ENCODE measurements at regions not wholly inside any gene's neighbourhood (a gene's known extent, or its start where the extent isn't known, plus 50 kb on each side); places are given as distances from the start of the nearest gene placed in this dataset.
A peak's percentile ranks its signal among the peaks of the same experiment; 100 is the strongest.
"Not testable (repeated sequence)": the region's sequence is repeated elsewhere in the genome, so short reads cannot be mapped to it uniquely, and the experiment has no call there.

DNA sequence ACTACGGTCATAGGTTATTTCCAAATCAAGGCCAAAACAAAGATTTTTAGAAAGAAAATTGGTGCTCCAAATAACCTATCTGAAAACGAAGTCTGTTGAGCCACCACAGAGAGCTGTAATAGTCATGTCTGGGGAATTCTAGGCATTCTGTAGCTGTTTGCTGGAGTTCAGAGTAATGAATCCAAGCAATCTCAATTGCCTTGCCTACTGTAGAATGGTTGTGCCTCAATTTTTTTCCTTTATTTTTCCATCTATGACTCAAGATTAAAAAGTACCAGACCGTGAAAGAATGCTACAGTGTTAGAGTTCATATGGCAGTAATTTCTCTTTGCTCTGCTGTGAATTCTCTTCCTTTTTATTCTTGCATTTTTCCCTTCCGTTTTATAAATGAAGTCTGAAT is 1007.2 kb upstream of the ALCAM start:
- TF ChIP-seq, protein P1, sequence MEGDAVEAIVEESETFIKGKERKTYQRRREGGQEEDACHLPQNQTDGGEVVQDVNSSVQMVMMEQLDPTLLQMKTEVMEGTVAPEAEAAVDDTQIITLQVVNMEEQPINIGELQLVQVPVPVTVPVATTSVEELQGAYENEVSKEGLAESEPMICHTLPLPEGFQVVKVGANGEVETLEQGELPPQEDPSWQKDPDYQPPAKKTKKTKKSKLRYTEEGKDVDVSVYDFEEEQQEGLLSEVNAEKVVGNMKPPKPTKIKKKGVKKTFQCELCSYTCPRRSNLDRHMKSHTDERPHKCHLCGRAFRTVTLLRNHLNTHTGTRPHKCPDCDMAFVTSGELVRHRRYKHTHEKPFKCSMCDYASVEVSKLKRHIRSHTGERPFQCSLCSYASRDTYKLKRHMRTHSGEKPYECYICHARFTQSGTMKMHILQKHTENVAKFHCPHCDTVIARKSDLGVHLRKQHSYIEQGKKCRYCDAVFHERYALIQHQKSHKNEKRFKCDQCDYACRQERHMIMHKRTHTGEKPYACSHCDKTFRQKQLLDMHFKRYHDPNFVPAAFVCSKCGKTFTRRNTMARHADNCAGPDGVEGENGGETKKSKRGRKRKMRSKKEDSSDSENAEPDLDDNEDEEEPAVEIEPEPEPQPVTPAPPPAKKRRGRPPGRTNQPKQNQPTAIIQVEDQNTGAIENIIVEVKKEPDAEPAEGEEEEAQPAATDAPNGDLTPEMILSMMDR (IDR thresholded peaks at IDR 0.05; ENCODE audit: poor library complexity): no peak
- no peak for TF ChIP-seq EZH2phosphoT487 (IDR thresholded peaks at IDR 0.05; ENCODE audit: low read depth, severe bottlenecking, unreplicated experiment)
- WGBS (ENCODE audit: low lambda C conversion rate, missing lambda C conversion rate): 68% methylated on average over 4 of the region's 4 CpGs
- H3K9me2 ChIP-seq (replicated peaks; ENCODE audit: insufficient read depth): no peaks in the 10 kb centered on the region
- no peak overlapping the region for H2AFZ ChIP-seq
- H4K20me1 ChIP-seq (ENCODE audit: insufficient read depth, poor library complexity, severe bottlenecking): no peaks in the 10 kb centered on the region
- no peaks in the 10 kb centered on the region for H3K27me3 ChIP-seq
- no peak overlapping the region for H3K27ac ChIP-seq
- no peaks in the 10 kb centered on the region for H3K36me3 ChIP-seq (replicated peaks; ENCODE audit: insufficient read depth, low read depth)
- H3K4me3 ChIP-seq: no peak overlapping the region
- H3K4me1 ChIP-seq (ENCODE audit: insufficient read depth): no peaks in the 10 kb centered on the region
- no peak overlapping the region for H3K4me2 ChIP-seq
- no peaks in the 10 kb centered on the region for H3K79me2 ChIP-seq
- DNase-seq (ENCODE audit: low spot score): peak; percentile 19
- H3K9me3 ChIP-seq (ENCODE audit: low read depth): no peaks in the 10 kb centered on the region

DNA sequence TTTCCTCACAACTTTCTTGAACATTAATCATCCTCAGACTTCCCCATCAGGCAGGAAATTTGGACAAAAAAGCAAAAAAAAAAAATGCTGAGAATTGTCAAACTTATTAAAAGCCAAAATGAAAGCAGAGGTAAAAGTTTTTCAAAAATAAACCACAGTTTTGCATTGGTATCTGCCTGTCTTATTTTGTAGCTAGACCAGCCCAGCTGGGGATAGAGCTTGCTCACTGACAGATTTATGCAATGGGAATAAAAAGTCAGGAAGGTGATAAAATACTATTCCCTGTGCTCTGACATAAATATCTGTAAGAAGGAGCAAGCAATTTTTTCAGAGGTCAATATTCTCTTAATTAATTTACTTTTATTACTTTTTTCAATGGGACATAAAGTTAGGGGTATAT is 1006.7 kb upstream of the ALCAM start:
- Histone ChIP-seq H3K4me2 (no peak overlapping the region), H3K4me3 (no peak overlapping the region)
- TF ChIP-seq, protein P1 (IDR thresholded peaks at IDR 0.05; ENCODE audit: poor library complexity): no peak
- TF ChIP-seq EZH2phosphoT487 (IDR thresholded peaks at IDR 0.05; ENCODE audit: low read depth, severe bottlenecking, unreplicated experiment) (no peak), EZH2 (IDR thresholded peaks at IDR 0.05; ENCODE audit: borderline replicate concordance) (no peak)

DNA sequence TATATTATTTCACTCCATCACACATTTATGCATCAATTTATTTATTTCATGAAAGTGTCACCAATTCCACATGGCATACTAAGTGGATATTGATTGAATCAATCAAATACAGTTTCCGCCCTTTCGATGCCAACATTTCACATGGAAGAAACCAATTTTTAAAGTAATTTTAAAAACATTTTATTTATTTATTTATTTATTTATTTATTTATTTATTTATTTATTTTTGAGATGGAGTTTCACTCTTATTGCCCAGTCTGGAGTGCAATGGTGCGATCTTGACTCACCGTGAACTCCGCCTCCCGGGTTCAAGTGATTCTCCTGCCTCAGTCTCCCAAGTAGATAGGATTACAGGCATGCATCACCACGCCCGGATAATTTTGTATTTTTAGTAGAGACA is 1005.0 kb upstream of the ALCAM start:
- not testable (repeated sequence) for H3K36me3 ChIP-seq (replicated peaks; ENCODE audit: insufficient read depth, low read depth); H3K27ac ChIP-seq; H4K20me1 ChIP-seq (ENCODE audit: insufficient read depth, poor library complexity, severe bottlenecking); H2AFZ ChIP-seq; H3K9me3 ChIP-seq (ENCODE audit: low read depth); DNase-seq (ENCODE audit: low spot score); H3K27me3 ChIP-seq; H3K79me2 ChIP-seq; H3K4me3 ChIP-seq; H3K4me1 ChIP-seq (ENCODE audit: insufficient read depth); H3K9me2 ChIP-seq (replicated peaks; ENCODE audit: insufficient read depth); H3K4me2 ChIP-seq
- WGBS (ENCODE audit: low lambda C conversion rate, missing lambda C conversion rate): 98% methylated on average over 8 of the region's 8 CpGs

More for the DNA sequence above, 1006.7 kb upstream of the ALCAM start:
- Histone ChIP-seq H3K36me3 (replicated peaks; ENCODE audit: insufficient read depth, low read depth) (no peaks in the 10 kb centered on the region), H3K9me2 (replicated peaks; ENCODE audit: insufficient read depth) (no peaks in the 10 kb centered on the region), H3K4me1 (ENCODE audit: insufficient read depth) (no peaks in the 10 kb centered on the region), H2AFZ (no peak overlapping the region), H3K9me3 (ENCODE audit: low read depth) (no peaks in the 10 kb centered on the region), H3K79me2 (no peaks in the 10 kb centered on the region), H4K20me1 (ENCODE audit: insufficient read depth, poor library complexity, severe bottlenecking) (no peaks in the 10 kb centered on the region), H3K27ac (no peak overlapping the region), H3K27me3 (no peaks in the 10 kb centered on the region)
- no peak for DNase-seq (ENCODE audit: low spot score)

DNA sequence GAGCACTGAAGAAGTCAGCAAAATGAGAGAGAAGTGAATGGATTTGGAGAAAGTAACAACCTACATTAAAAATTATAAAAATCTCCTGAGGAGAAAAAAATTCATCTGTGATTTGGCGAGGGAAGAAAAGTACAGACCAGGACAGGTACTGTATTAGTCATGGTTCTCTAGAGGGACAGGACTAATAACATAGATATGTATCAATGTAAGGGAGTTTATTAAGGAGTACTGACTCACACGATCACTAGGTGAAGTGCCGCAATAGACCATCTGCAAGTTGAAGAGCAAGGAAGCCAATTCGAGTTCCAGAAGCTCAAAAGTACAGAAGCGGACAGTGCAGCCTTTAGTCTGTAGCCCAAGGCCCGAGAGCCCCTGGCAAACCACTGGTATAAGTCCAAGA is 1004.4 kb upstream of the ALCAM start:
- Histone ChIP-seq H3K4me1 (ENCODE audit: insufficient read depth) (no peaks in the 10 kb centered on the region), H4K20me1 (ENCODE audit: insufficient read depth, poor library complexity, severe bottlenecking) (no peaks in the 10 kb centered on the region), H3K4me2 (no peak overlapping the region), H3K9me3 (ENCODE audit: low read depth) (no peaks in the 10 kb centered on the region), H2AFZ (no peak overlapping the region), H3K4me3 (no peak overlapping the region), H3K36me3 (replicated peaks; ENCODE audit: insufficient read depth, low read depth) (no peaks in the 10 kb centered on the region), H3K27ac (no peak overlapping the region), H3K79me2 (no peaks in the 10 kb centered on the region), H3K9me2 (replicated peaks; ENCODE audit: insufficient read depth) (no peaks in the 10 kb centered on the region), H3K27me3 (no peaks in the 10 kb centered on the region)
- no peak for DNase-seq (ENCODE audit: low spot score)
- 90% methylated on average over 6 of the region's 6 CpGs for WGBS (ENCODE audit: low lambda C conversion rate, missing lambda C conversion rate)
- TF ChIP-seq EZH2phosphoT487 (IDR thresholded peaks at IDR 0.05; ENCODE audit: low read depth, severe bottlenecking, unreplicated experiment) (no peak), EZH2 (IDR thresholded peaks at IDR 0.05; ENCODE audit: borderline replicate concordance) (no peak)
- TF ChIP-seq, protein P1 (IDR thresholded peaks at IDR 0.05; ENCODE audit: poor library complexity): no peak
